Tibial nerve (tissue), 4 donors: ENCODE measurements at regions not wholly inside any gene's neighbourhood (a gene's known extent, or its start where the extent isn't known, plus 50 kb on each side); places are given as distances from the start of the nearest gene placed in this dataset.

Experiments
- EP300 ChIP-seq, 2 donors: sonication (generic); formaldehyde crosslinking; IDR thresholded peaks; one replicate each; pipeline ENCODE4 v1.6.1; 2017; ENCODE audit warnings: antibody characterized with exemption in 2 of 2, mild to moderate bottlenecking in 1 of 2
- POLR2A ChIP-seq, 2 donors: fragments of 450-650 bp; IDR thresholded peaks; one replicate each; pipeline ENCODE4 v1.6.1; 2017; ENCODE audit warnings: antibody characterized with exemption in 2 of 2, mild to moderate bottlenecking in 2 of 2, moderate library complexity in 2 of 2
- TF ChIP-seq, protein P1 (sequence below), 5 experiments: fragments of 200-600 bp in 3 of 5; fragments of 450-650 bp in 2 of 5; sonication (generic) in 3 of 5; IDR thresholded peaks; one replicate each; pipeline ENCODE4 v1.5.1; 2016 to 2019; ENCODE audit warnings: antibody characterized with exemption in 5 of 5, mild to moderate bottlenecking in 3 of 5, moderate library complexity in 2 of 5

GRCh38 chr5:145340099-145340498, 495.0 kb downstream of the PRELID2 start:
- TF ChIP-seq, protein P1, sequence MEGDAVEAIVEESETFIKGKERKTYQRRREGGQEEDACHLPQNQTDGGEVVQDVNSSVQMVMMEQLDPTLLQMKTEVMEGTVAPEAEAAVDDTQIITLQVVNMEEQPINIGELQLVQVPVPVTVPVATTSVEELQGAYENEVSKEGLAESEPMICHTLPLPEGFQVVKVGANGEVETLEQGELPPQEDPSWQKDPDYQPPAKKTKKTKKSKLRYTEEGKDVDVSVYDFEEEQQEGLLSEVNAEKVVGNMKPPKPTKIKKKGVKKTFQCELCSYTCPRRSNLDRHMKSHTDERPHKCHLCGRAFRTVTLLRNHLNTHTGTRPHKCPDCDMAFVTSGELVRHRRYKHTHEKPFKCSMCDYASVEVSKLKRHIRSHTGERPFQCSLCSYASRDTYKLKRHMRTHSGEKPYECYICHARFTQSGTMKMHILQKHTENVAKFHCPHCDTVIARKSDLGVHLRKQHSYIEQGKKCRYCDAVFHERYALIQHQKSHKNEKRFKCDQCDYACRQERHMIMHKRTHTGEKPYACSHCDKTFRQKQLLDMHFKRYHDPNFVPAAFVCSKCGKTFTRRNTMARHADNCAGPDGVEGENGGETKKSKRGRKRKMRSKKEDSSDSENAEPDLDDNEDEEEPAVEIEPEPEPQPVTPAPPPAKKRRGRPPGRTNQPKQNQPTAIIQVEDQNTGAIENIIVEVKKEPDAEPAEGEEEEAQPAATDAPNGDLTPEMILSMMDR (IDR thresholded peaks at IDR 0.05) = no peak
- TF ChIP-seq POLR2A (IDR thresholded peaks at IDR 0.05) (no peak), EP300 (IDR thresholded peaks at IDR 0.05) (no peak)
